DMS 273 treated with DMSO at 0.1 percent for 48 hours (cell line): ENCODE measurements at regions not wholly inside any gene's neighbourhood (a gene's known extent, or its start where the extent isn't known, plus 50 kb on each side); places are given as distances from the start of the nearest gene placed in this dataset.

Experiments
- DNase-seq: peaks from one replicate; lab custom pipeline; 2025; lab: John Stamatoyannopoulos, UW

- no peak for DNase-seq
Observed at GRCh38 chr16:50916040-50916439, 174.2 kb downstream of the CYLD start.

DNA sequence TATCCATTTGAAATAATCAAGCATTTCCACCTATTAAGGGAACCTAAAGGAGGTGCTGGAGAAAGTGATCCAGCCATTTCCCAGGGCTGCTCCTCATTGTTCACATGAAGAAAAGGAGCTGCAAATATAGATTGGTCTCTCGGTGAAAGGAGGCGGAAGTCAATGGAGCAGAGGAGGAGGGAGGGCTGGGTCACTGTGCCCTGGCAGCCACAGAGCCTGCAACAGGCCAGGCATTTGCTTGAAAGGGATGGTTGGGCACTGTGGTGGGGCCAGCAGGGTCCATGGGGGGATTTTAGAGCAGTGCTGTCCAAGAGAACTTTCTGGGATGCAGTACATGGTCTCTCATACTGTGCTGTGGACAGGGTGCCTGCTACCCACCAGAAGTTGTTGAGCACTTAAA, 173.2 kb downstream of the CYLD start:
- DNase-seq = no peak

- DNase-seq = no peak
Observed at GRCh38 chr16:50910736-50911100, 168.8 kb downstream of the CYLD start.

DNA sequence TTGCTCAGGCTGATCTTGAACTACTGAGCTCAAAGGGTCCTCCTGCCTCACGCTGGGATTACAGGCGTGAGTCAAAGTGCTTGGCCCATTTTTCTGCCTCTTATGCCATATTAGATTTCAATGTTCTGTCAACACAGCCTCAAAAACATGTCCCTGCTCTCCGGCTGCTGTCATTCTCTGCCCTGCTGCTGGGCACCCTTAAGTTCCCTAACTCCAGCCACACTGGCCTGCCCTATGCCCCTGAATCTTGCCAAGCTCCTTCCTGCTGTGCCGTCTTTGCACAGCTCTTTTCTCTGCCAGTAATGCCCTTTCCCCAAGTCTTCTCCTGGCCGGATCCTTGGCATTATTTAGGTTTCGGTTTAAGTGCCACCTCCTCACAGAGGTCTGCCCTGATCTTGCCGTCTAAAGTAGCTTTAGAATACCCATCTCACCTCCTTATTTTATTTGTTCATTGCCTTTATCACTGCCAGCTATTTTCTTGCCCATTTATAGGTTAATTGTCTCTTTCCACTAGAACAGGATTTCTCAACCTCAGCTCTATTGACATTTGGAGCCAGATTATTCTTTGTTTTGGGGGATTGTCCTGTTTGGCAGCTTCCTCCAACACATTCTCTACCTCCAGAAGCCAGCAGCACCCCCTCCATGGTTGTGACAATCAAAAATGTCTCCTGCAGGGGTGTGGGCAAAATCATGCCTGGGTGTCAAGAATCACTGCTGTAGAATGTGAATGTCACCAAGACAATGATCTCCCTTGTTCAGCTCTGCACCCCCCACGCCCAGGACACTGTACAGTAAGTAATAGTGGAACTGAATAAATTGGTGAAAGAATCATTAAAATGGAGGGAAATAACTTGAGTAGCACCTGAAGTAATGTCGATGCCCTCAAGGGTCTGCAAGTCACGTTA, 168.2 kb downstream of the CYLD start:
- no peak for DNase-seq

- no peak for DNase-seq
Observed at GRCh38 chr16:50908468-50908867, 166.6 kb downstream of the CYLD start.

DNA sequence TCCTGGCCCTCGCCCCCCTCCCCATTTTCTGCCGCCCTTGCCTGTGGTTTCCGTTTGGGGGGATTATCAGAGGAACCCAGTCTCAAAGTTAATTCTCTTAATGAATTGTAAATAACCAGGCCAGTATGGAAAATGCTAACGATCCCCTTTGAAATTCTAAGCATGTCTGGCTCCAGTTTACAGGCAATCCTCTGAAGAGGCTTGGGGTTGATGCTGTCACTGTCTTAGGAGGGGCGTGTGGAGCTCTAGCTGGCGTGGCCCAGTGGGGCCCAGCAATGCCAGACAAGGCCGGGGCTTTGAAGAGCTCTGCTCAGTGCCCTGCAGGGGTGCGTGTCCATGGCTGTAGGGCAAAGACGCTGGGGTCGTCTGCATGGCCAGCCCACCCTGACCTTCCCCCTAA, 164.6 kb downstream of the CYLD start:
- DNase-seq = no peak

DNA sequence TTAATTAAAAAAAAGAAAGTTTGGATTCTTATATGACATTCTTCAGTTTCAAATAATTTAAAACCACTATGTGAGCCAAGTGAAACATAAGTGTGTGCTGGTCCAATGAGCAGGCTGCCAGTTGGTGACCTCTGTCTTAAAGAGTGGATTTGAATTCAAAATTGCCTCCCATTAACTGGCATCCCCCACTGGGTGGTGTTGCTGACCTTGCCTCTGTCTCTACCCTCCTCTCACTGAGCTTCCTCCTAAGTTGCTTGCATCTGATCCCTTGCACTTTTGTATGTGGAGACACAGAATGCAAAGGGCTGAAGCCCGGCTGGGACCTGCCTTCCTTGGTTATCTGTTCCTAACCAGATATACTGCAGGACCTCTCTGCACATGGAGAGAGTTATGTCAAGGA, 160.6 kb downstream of the CYLD start:
- no peak for DNase-seq

- no peak for DNase-seq
Observed at GRCh38 chr16:50901062-50901461, 159.2 kb downstream of the CYLD start.

- DNase-seq = no peak
Observed at GRCh38 chr16:50900391-50900942, 158.6 kb downstream of the CYLD start.

- DNase-seq = no peak
Observed at GRCh38 chr16:50899951-50900350, 158.1 kb downstream of the CYLD start.

DNA sequence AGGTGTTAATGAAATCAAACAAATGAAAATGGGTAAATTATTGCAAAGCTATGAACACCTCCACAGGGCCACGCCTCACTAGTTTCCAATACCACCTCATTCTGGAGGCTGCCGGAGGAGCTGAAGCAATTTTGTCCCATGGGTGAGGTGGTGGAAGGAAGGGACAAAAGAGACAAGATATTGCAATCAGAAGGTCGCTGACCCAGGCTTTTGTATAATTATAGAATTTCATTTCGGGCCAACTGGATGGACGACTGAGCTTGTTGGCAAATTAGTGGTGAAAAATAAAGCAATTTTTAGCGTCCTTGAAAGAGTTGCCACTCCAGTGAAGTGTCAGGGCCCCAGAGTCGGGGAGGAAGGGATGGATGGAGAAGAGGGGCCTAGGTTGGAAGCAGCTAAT, 147.9 kb downstream of the CYLD start:
- DNase-seq = no peak

GRCh38 chr16:50889276-50889675, 147.4 kb downstream of the CYLD start:
- no peak for DNase-seq

GRCh38 chr16:50888486-50889261, 146.8 kb downstream of the CYLD start:
- no peak for DNase-seq

DNA sequence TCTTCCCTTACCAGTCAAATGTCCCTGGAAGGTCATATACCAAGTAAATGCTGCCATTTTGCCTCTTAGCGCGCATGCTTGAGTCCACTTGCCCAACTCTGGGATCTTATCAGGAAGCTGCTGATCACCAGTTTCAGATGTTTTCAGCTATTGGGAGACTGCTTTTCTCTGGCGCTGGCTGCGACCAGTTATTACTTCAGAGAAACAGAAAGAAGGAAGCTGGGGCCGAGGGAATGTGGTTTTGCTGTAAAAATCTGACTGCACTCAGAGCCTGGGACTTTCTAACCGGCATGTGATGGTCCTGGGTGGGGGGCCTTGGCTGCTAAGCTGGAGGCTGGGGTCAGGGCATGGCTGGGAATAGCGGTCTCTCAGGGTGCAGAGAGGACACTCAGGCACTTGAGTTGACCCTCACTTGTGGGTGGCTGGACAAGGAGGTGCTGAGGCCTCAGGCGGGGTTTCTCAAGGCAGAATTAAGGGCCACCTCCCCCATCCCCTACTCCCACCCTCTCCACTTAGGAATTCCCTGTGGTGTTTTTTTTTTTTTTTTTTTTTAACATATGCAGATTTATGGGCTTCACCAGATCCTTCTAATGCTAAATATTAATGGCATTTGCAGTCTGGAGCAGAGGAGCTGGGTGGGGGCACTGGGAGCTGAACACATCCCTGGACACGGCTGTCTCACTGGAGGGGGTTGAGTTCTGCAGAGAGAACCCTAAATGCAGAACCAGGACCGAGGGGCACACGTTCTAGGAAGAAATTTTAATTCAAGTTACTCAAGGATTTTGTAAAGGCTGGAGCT, 145.8 kb downstream of the CYLD start:
- DNase-seq = no peak

DNA sequence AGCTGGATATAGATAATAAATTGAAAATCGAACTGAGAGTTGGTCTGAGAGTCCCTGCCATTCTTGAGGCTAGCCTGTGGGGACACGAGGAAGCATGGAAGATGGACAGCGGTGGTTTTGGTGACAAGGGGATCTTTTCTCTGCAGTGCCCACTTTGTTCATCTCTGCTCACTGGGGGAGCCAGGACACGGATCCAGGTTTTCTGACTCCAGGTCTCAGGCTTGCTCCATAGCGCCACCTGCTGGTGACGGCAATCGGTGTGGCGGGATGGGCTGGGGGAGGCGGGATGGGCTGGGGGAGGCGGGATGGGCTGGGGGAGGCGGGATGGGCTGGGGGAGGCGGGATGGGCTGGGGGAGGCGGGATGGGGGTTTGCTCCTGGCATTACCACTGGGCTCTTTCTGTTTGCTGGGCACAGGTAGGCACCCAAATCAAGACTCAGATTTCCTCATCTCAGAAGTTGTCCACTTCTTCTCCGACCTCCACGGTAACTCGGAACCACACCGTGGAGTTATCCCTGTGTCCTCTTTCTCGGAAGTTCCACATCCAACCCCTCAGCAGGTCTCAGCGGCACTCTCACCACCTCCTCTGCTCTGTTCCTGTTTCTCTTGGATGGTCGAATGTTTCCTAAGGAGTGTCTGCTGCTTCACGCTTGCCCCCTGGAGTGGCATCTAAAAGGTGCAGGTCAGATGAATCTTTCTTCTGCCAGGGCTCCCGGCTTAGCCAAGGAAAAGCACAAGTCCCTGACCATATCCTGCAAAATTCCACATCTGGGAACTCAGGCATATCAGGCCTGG, 142.4 kb downstream of the CYLD start:
- DNase-seq = no peak

- no peak for DNase-seq
Observed at GRCh38 chr16:50881956-50882355, 140.1 kb downstream of the CYLD start.

DNA sequence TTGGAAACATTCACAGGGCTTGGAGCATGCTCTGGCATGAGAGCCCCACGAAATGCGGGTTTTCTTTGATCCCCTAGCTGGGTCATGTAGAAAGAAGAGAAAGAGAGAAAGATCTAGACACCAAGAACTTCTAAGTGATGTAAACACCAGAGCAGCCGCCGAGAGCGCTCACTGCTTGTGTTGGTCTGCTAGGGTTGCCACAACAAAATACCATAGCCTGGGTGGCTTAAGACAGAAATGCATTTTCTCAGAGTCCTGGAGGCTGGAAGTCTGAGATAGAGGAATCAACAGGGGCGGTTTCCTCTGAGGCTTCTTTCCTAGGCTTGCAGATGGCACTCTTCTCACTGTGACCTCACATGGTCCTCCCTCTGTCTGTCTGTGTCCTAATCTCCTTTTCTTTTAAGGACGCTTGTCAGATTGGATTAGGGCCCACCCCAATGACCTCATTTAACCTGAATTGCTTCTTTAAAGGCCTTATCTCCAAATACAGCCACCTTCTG, 139.5 kb downstream of the CYLD start:
- no peak for DNase-seq

DNA sequence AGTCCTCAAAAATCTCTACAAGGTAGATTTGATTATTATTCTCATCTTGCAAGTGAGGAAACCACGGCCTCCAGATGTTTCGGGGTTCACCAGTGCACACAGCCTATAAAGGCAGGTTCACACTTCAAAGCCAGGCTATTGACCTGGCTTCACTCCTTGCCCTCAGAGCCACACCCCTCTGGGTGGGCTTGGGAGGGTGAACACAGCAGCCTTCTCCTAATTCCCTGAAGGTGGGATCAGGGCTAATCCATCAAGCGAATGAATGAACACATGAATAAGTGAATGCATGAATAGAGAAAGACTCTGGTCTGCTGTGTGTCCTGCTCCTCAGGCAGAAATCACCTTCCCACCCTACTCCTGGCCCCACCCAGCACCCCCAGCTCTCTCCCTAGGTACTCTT, 139.0 kb downstream of the CYLD start:
- no peak for DNase-seq

DNA sequence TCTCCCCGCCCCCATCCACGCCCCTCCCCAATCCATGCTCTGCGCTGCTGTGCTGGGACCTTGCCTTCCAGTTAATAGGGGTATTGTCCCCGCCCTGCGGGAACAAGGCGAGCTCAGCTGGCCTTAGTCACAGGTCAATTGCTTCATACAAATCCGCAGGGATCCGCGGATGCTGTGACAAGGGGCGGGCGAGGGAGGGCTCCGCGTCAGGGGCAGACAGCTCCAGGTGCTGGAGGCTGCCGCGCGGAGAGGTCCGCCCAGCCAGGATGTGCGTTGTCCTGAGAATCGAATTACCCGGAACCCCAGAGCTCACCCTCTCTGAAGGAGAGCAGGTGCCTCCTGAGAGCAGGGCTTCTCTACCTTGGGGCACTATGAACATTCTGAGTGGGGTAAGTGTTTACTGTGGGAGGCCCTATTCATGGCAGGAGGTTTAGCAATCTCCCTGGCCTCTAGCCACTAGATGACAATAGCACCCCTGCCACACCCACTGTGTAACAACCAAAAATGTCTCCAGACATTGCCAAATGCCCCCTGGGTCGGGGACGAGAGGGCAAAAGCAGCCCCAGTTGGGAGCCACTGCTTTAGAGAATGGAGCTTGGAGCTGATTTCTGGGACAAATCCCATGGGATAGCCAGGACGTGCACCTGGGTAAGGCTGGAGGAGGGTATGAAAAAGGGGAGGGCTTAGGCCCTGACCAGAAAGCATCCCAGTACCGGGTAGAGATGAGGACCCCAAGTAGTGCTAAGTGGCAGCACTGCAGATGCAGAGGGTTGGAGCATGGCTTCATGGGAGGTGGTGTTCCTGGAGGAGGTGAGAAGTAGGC, 138.2 kb downstream of the CYLD start:
- DNase-seq = no peak

DNA sequence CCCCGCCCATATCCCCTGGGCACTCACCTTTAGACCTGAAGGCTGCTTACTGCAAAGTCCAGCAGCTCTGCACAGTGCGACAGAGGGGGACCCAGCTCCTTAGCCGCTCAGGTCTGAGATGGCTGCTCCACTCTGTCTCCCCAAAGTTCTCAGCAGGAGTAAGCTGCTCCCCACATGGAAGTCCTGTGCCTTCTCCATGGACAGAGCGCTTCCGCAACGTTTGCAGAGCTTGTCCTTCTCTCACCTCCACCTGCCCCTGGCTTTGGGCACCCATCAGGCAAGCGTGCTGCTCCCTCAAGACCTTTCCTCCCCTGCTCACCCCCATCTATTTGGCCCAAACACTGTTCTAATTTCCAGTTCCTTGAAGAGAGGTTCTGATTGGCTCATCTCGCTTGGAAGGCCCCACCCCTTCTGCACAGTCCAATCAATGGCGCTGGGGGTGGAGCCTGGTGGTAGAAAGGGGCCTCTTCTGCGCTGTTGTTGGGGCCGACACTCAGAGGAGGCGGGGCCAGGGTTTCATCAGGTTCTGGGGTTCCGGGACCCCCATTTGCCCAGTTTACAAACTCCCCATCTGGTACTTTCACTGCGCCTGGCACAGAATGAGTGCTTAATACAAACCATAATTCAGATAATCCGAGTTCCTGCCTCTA, 137.2 kb downstream of the CYLD start:
- DNase-seq = no peak
